Uterus (tissue), 2 donors: ENCODE measurements at regions not wholly inside any gene's neighbourhood (a gene's known extent, or its start where the extent isn't known, plus 50 kb on each side); places are given as distances from the start of the nearest gene placed in this dataset.

ENCODE experiments used
- POLR2A ChIP-seq, 2 donors: fragments of 450-650 bp; IDR thresholded peaks; one replicate each; pipeline ENCODE4 v1.6.1; 2016; ENCODE audit warnings: antibody characterized with exemption in 2 of 2, mild to moderate bottlenecking in 1 of 2, moderate library complexity in 1 of 2
- TF ChIP-seq, protein P1 (sequence below), 4 experiments: fragments of 200-600 bp in 2 of 4; fragments of 450-650 bp in 2 of 4; sonication (generic) in 2 of 4; IDR thresholded peaks; one replicate each; pipeline ENCODE4 v1.5.1; 2016 to 2019; ENCODE audit warnings: antibody characterized with exemption in 4 of 4, mild to moderate bottlenecking in 2 of 4, moderate library complexity in 1 of 4

DNA sequence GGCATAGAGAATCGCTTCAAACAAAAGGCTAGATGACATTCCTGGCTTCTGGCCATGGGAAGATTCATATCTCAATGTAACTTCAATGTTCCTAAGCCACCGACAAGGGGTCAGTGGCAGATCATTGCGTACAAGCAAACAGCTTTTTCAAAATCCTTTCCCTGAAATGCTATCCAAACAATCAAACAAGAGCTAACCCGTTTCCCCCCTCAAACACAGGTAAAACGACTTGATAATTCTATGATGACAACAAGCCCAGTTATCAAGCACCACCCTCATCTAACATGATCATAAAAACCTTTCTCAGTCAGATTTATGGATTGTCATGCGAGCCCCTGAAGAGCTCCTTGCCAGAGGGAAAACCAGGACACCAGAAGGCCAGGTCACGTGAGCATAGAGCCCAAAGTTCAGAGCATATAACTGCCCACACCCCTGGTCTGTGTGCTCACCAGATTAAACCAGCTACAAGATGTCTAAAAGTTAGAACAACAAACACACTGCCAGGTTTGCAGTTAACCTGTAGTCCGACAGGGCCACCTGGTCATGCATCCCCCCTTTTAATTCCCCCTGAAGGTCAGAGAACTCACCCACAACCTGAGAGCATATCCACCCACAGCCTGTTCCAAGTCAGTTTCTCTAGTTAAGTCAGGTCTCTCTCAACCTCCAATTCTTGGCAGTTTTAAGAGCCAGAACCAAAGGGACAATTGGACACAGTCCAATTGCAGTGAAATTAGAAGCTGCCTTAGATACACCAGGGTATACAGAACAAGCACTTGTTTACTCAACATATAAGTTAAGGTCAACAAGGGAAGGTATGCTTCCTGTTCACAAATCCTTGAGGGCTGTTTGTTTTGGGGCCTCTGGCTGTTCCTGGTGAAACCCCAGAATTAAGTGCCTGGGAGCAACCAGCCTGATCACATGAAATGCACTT is 248.1 kb upstream of the PPARGC1A start:
- TF ChIP-seq, protein P1, sequence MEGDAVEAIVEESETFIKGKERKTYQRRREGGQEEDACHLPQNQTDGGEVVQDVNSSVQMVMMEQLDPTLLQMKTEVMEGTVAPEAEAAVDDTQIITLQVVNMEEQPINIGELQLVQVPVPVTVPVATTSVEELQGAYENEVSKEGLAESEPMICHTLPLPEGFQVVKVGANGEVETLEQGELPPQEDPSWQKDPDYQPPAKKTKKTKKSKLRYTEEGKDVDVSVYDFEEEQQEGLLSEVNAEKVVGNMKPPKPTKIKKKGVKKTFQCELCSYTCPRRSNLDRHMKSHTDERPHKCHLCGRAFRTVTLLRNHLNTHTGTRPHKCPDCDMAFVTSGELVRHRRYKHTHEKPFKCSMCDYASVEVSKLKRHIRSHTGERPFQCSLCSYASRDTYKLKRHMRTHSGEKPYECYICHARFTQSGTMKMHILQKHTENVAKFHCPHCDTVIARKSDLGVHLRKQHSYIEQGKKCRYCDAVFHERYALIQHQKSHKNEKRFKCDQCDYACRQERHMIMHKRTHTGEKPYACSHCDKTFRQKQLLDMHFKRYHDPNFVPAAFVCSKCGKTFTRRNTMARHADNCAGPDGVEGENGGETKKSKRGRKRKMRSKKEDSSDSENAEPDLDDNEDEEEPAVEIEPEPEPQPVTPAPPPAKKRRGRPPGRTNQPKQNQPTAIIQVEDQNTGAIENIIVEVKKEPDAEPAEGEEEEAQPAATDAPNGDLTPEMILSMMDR (IDR thresholded peaks at IDR 0.05): no peak
- TF ChIP-seq POLR2A (IDR thresholded peaks at IDR 0.05): no peak
